BLaER1 treated with 17β-estradiol and CSF1 and Interleukin-3, amounts not matched to agents 10 nM and 100 nM (cell line): ENCODE measurements at regions not wholly inside any gene's neighbourhood (a gene's known extent, or its start where the extent isn't known, plus 50 kb on each side); places are given as distances from the start of the nearest gene placed in this dataset.

Experiments used
- H3K27ac ChIP-seq, 11 experiments: shearing (Covaris generic); formaldehyde crosslinking; 2 replicates each; pipeline ENCODE4 v1.8.1; 2022
- H3K27me3 ChIP-seq, 11 experiments: shearing (Covaris generic); formaldehyde crosslinking; 2 replicates each; pipeline ENCODE4 v1.8.1; 2022
- H3K36me3 ChIP-seq, 11 experiments: shearing (Covaris generic); formaldehyde crosslinking; 2 replicates each; pipeline ENCODE4 v1.8.1; 2022
- H3K4me1 ChIP-seq, 10 experiments: shearing (Covaris generic); formaldehyde crosslinking; 2 replicates each; pipeline ENCODE4 v1.8.1; 2022
- H3K4me2 ChIP-seq, 11 experiments: shearing (Covaris generic); formaldehyde crosslinking; 2 replicates each; pipeline ENCODE4 v1.8.1; 2022
- H3K4me3 ChIP-seq, 10 experiments: shearing (Covaris generic); formaldehyde crosslinking; 2 replicates each; pipeline ENCODE4 v1.8.1; 2022
- H3K9ac ChIP-seq, 11 experiments: shearing (Covaris generic); formaldehyde crosslinking; 2 replicates each; pipeline ENCODE4 v1.8.1; 2022
- H3K9me3 ChIP-seq, 11 experiments: shearing (Covaris generic); formaldehyde crosslinking; replicated peaks in 1 of 11; 2 replicates each; pipeline ENCODE4 v1.8.1; 2022
- H4K20me1 ChIP-seq, 11 experiments: shearing (Covaris generic); formaldehyde crosslinking; 2 replicates each; pipeline ENCODE4 v1.8.1; 2022
- Cebpa-rat ChIP-seq, 11 experiments: shearing (Covaris generic); IDR thresholded peaks; 2 replicates each; pipeline ENCODE4 v1.8.1; 2022

DNA sequence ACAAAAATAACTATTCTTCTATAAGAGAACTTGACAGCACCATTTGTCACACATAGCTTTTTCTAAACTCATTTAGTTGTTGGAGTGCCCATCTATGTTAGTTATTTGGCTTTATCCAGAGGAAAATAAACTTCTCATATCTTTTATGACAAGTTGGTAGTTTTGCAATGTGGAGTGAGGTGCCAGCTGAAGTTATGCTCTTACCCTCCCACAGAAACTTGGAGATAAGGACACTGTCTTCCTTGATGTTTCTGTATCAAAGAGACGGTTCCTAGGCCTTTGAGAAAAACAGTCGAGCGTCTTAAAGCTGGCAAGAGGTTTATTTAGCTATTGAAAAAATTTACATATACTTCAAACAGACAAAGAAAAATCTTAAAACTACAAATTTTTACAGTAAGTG is 1079.7 kb downstream of the SLITRK1 start:
- Histone ChIP-seq H3K27ac (no peak overlapping the region), H3K27me3 (no peaks in the 10 kb centered on the region), H3K4me1 (no peaks in the 10 kb centered on the region), H3K36me3 (no peaks in the 10 kb centered on the region), H4K20me1 (no peaks in the 10 kb centered on the region), H3K4me2 (no peak overlapping the region), H3K9ac (no peak overlapping the region), H3K4me3 (no peak overlapping the region), H3K9me3 (peaks cover 0 to 3% (median 0%) of the 10 kb centered on the region in 11 experiments; a peak in 2 of 22 replicates)
- TF ChIP-seq Cebpa-rat (IDR thresholded peaks at IDR 0.05), result no peak

DNA sequence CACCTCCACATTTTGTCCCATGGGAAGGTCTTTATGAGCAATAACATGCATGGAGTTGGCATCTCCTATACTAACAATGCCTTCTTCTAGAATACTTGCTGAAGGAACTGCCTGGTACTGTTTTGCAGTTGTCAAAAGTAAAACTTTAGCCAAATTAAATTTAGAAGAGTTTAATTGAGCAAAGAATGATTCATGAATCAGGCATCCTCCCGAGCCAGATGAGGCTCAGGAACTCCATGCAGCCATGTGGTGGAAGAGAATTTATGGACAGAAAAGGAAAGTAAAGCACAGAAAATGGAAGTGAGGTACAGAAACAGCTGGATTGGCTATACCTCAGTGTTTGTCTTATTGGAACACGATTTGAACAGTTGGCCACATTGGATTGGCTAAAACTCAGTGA is 1081.9 kb downstream of the SLITRK1 start:
- peaks cover 0 to 3% (median 0%) of the 10 kb centered on the region in 11 experiments; a peak in 2 of 22 replicates for H3K9me3 ChIP-seq
- no peak overlapping the region for H3K4me2 ChIP-seq
- no peaks in the 10 kb centered on the region for H3K4me1 ChIP-seq
- no peak overlapping the region for H3K9ac ChIP-seq
- H4K20me1 ChIP-seq, result no peaks in the 10 kb centered on the region
- H3K36me3 ChIP-seq, result no peaks in the 10 kb centered on the region
- H3K4me3 ChIP-seq, result no peak overlapping the region
- H3K27me3 ChIP-seq, result no peaks in the 10 kb centered on the region
- no peak for TF ChIP-seq Cebpa-rat (IDR thresholded peaks at IDR 0.05)
- no peak overlapping the region for H3K27ac ChIP-seq

DNA sequence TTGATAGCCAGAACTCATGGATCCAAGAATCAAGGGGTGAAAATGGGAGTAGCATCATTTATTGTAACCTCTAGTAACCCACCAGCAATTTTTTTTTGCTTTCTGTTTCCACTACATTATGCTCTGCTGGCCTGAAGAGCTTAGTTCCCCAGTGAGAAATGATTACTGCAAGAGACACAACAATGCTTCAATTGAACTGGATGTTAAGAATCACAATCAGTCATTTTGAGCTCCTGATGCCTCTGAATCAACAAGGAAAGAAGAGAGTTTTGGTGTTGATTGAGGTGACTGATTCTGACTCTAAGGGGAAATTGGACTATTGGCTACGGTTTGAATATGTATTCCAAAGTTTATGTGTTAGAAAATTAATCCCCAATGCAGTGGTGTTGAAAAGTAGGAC is 1084.4 kb downstream of the SLITRK1 start:
- H3K9ac ChIP-seq, result no peak overlapping the region
- TF ChIP-seq Cebpa-rat (IDR thresholded peaks at IDR 0.05), result no peak
- no peaks in the 10 kb centered on the region for H3K36me3 ChIP-seq
- H3K4me1 ChIP-seq, result no peaks in the 10 kb centered on the region
- no peak overlapping the region for H3K4me3 ChIP-seq
- H3K4me2 ChIP-seq, result no peak overlapping the region
- no peaks in the 10 kb centered on the region for H3K9me3 ChIP-seq
- no peaks in the 10 kb centered on the region for H4K20me1 ChIP-seq
- H3K27ac ChIP-seq, result no peak overlapping the region
- no peaks in the 10 kb centered on the region for H3K27me3 ChIP-seq

DNA sequence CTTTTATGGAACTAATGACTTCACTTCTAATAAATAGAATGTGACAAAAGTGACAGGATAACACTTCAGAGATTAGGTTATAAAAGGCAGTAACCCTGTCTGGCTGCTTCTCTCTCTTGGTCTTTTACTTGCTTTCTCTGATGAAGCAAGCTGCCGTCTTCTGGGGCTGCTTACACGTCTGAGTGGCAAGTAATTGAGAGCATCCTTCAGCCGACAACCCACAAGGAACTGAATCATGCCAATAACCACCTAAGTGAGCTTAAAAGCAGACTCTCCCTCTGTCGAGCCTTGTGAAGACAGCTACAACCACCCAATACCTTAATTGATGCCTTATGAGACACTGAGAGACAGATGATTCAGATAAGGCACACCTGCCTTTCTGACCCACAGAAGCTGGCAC is 1091.2 kb downstream of the SLITRK1 start:
- no peaks in the 10 kb centered on the region for H3K27me3 ChIP-seq
- H3K27ac ChIP-seq, result no peak overlapping the region
- no peaks in the 10 kb centered on the region for H3K4me1 ChIP-seq
- no peak overlapping the region for H3K4me2 ChIP-seq
- H4K20me1 ChIP-seq, result no peaks in the 10 kb centered on the region
- no peak for TF ChIP-seq Cebpa-rat (IDR thresholded peaks at IDR 0.05)
- no peak overlapping the region for H3K4me3 ChIP-seq
- 0 out of 22 replicates have a peak, but pooled peaks cover 0 to 7% (median 0%) of the 10 kb centered on the region in 11 experiments for H3K9me3 ChIP-seq
- no peak overlapping the region for H3K9ac ChIP-seq
- H3K36me3 ChIP-seq, result no peaks in the 10 kb centered on the region

DNA sequence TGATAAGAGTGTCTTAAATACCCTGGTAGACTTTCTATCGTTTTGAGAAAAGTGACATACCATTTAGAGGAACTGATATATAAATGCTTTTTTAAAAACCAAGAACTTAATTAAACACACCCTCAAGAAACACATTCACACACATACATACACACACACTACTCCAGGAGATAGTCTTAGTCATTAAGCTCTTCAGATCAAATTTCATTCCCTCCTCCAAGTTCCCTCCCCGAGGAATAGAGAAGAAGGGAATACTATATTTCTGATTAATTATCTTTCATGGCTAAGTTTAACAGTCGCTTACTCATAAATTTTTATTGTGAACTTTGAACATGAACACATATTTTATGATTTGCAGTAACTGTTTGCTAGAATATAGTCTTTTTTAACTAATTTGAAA is 1109.5 kb downstream of the SLITRK1 start:
- Histone ChIP-seq H3K27ac (no peak overlapping the region), H3K4me3 (no peak overlapping the region), H3K27me3 (no peaks in the 10 kb centered on the region), H3K4me1 (peaks cover 0 to 6% (median 0%) of the 10 kb centered on the region in 10 experiments; a peak in 4 of 20 replicates), H3K9me3 (peaks cover 0 to 5% (median 2%) of the 10 kb centered on the region in 11 experiments; a peak in 13 of 22 replicates), H3K4me2 (no peak overlapping the region), H4K20me1 (no peaks in the 10 kb centered on the region), H3K36me3 (no peaks in the 10 kb centered on the region), H3K9ac (no peak overlapping the region)
- TF ChIP-seq Cebpa-rat (IDR thresholded peaks at IDR 0.05), result no peak

DNA sequence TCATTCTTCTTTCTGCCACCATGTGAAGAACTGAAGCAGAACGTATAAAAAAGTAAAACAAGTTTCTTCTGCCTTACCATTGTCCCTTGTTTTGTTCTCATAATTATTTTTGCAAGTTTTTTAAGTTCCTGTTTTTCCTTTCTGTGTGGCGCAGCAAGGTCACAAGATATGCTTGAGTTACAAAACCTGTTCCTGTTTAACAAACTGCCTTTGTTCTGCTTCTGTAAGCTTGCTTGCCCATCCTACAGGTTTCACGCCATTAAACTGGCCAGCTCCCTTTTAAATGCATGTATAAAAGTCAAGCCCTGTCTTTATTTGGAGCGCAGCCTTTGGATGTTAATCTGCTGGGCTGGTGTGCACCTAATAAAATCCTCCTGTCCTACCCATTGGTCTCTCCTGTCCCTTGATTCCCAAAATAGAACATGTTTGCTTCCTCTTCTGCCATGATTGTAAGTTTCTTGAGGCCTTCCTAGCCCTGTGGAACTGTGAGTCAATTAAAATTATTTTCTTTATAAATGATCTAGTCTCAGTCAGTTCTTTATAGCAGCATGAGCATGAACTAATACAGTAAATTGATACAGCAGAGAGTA is 1115.4 kb downstream of the SLITRK1 start:
- Histone ChIP-seq H3K36me3 (no peaks in the 10 kb centered on the region), H3K4me2 (peak overlapping the region in 4 of 11 experiments; percentile 8 to 62 (median 22); a peak in 3 of 22 replicates), H3K27me3 (no peaks in the 10 kb centered on the region), H3K4me1 (peaks cover 0 to 27% (median 0%) of the 10 kb centered on the region in 10 experiments; a peak in 5 of 20 replicates), H3K27ac (peak overlapping the region in 9 of 11 experiments; percentile 1 to 91 (median 76); a peak in 14 of 22 replicates), H4K20me1 (no peaks in the 10 kb centered on the region), H3K9me3 (peaks cover 11 to 33% (median 17%) of the 10 kb centered on the region in 11 experiments; a peak in 20 of 22 replicates), H3K9ac (peak overlapping the region in 5 of 11 experiments; percentile 33 to 67 (median 55); a peak in 7 of 22 replicates), H3K4me3 (no peak overlapping the region)
- no peak for TF ChIP-seq Cebpa-rat (IDR thresholded peaks at IDR 0.05)

DNA sequence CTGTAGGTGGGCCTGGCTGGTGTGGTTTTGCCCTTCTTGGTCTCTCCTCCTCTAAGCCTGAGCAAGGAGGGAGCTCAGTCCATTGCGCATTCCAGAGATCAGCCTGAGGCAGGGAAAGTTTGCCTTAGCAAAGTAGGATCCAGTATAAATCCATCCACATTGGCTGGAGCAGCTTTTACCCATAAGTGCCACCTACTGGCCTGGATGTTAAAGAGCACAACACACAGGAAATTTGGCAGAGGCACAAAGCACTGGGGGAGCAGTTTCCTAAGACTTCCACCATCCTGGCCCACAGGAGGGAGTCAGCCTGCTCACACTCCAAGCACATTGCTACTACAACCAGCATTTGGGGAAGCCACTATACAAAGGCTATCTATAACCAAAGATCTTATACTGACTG is 1124.2 kb downstream of the SLITRK1 start:
- no peaks in the 10 kb centered on the region for H3K36me3 ChIP-seq
- TF ChIP-seq Cebpa-rat (IDR thresholded peaks at IDR 0.05), result no peak
- H3K4me1 ChIP-seq, result no peaks in the 10 kb centered on the region
- H3K4me3 ChIP-seq, result no peak overlapping the region
- H4K20me1 ChIP-seq, result no peaks in the 10 kb centered on the region
- no peak overlapping the region for H3K4me2 ChIP-seq
- no peaks in the 10 kb centered on the region for H3K27me3 ChIP-seq
- peaks cover 0 to 6% (median 0%) of the 10 kb centered on the region in 11 experiments; a peak in 3 of 22 replicates for H3K9me3 ChIP-seq
- no peak overlapping the region for H3K27ac ChIP-seq
- H3K9ac ChIP-seq, result no peak overlapping the region

DNA sequence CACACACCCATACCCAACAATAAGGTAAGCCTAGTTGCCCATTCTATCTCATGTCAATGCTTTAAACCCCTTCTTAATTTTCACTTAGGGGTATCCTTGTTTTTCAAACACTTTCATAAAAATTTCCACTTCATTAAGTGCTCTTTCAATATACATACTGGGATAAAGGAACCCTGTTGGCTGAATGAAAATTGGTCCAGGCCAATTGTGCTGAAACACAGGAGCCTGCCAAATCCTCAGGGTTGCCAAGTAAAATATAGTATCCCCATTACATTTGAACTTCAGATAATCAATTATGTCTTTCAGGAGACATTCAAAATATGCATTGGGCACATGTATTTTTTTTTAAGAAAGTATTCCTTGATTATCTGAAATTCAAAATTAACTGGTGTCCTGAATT is 1131.1 kb downstream of the SLITRK1 start:
- Histone ChIP-seq H3K4me3 (no peak overlapping the region), H4K20me1 (no peaks in the 10 kb centered on the region), H3K9ac (no peak overlapping the region), H3K27ac (no peak overlapping the region), H3K9me3 (no peaks in the 10 kb centered on the region), H3K4me2 (no peak overlapping the region), H3K36me3 (no peaks in the 10 kb centered on the region), H3K27me3 (no peaks in the 10 kb centered on the region), H3K4me1 (no peaks in the 10 kb centered on the region)
- no peak for TF ChIP-seq Cebpa-rat (IDR thresholded peaks at IDR 0.05)

DNA sequence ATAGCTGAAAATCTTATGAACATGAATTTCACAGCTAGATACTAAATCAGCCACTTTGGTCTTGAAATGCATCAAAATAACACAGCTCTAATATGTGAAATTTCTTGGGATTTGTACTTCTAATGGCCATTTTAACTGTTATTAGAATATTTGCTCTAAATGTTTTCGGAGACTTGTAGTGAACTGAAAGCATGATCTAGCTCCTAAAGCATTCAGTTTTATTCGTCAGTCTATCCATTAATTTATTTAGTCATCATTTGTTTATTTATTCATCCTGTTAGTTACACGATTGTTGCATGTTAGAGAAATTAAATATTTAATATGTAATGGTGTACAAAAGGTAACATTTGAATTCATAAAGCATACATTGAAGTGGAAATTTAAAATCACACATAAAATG is 1132.7 kb downstream of the SLITRK1 start:
- Histone ChIP-seq H3K9ac (no peak overlapping the region), H4K20me1 (no peaks in the 10 kb centered on the region), H3K4me1 (no peaks in the 10 kb centered on the region), H3K9me3 (no peaks in the 10 kb centered on the region), H3K36me3 (no peaks in the 10 kb centered on the region), H3K4me3 (no peak overlapping the region), H3K27ac (no peak overlapping the region), H3K27me3 (no peaks in the 10 kb centered on the region), H3K4me2 (no peak overlapping the region)
- TF ChIP-seq Cebpa-rat (IDR thresholded peaks at IDR 0.05), result no peak

DNA sequence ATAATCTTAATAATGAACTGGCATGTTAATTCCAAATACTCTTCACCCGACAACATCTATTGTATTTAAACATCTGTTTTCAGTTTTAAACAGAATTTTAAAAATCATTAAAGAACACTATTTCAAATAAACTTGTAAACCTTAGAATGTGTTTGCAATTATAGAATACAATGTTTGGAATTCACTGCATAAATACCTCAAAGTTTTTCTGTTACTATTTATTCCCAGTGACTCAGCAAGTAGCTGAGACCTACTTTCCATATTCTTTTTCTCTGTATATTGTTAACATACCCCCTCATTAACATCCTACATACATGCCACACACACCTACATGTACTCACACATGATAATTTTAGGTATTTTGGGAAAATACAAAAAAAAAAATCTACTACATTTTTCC is 1134.3 kb downstream of the SLITRK1 start:
- H3K36me3 ChIP-seq, result no peaks in the 10 kb centered on the region
- H3K4me3 ChIP-seq, result no peak overlapping the region
- no peak overlapping the region for H3K27ac ChIP-seq
- no peak for TF ChIP-seq Cebpa-rat (IDR thresholded peaks at IDR 0.05)
- H3K4me2 ChIP-seq, result no peak overlapping the region
- no peak overlapping the region for H3K9ac ChIP-seq
- no peaks in the 10 kb centered on the region for H3K9me3 ChIP-seq
- H3K4me1 ChIP-seq, result no peaks in the 10 kb centered on the region
- no peaks in the 10 kb centered on the region for H3K27me3 ChIP-seq
- H4K20me1 ChIP-seq, result no peaks in the 10 kb centered on the region
